Activated CD4-positive, alpha-beta T cell treated with anti-CD3 and anti-CD28 coated beads, Interleukin-2, amount 10 ng/mL, durations not matched to agents 7 days and 5 days (primary cell): ENCODE measurements at regions not wholly inside any gene's neighbourhood (a gene's known extent, or its start where the extent isn't known, plus 50 kb on each side); places are given as distances from the start of the nearest gene placed in this dataset.

ENCODE experiments used
- CTCF ChIA-PET: fragments of 350-600 bp; sonication (Branson Sonifier 250); formaldehyde crosslinking; loops from one replicate; lab custom pipeline; 2021; ENCODE audit warnings: antibody characterized with exemption; lab: Charles Lee
- POLR2A ChIA-PET: fragments of 350-600 bp; sonication (Branson Sonifier 250); formaldehyde crosslinking; loops from one replicate; lab custom pipeline; 2021; ENCODE audit warnings: antibody characterized with exemption; lab: Charles Lee
- DNase-seq: peaks from one replicate; pipeline ENCODE4 v3.0.0-alpha.2; 2020
- H3K27ac Mint-ChIP-seq: one replicate; pipeline ENCODE4 v1.8.0; 2021; ENCODE audit warnings: mild to moderate bottlenecking, moderate library complexity, mixed read lengths
- H3K27me3 Mint-ChIP-seq: one replicate; pipeline ENCODE4 v1.8.0; 2021; ENCODE audit warnings: mixed read lengths
- H3K36me3 Mint-ChIP-seq: one replicate; pipeline ENCODE4 v1.8.0; 2021; ENCODE audit warnings: low read depth, mixed read lengths
- H3K4me1 Mint-ChIP-seq: one replicate; pipeline ENCODE4 v1.8.0; 2021; ENCODE audit warnings: mixed read lengths
- H3K4me3 Mint-ChIP-seq: one replicate; pipeline ENCODE4 v1.8.0; 2021; ENCODE audit warnings: mild to moderate bottlenecking, moderate library complexity, mixed read lengths
- H3K9me3 Mint-ChIP-seq: one replicate; pipeline ENCODE4 v1.8.0; 2021; ENCODE audit warnings: mixed read lengths

DNA sequence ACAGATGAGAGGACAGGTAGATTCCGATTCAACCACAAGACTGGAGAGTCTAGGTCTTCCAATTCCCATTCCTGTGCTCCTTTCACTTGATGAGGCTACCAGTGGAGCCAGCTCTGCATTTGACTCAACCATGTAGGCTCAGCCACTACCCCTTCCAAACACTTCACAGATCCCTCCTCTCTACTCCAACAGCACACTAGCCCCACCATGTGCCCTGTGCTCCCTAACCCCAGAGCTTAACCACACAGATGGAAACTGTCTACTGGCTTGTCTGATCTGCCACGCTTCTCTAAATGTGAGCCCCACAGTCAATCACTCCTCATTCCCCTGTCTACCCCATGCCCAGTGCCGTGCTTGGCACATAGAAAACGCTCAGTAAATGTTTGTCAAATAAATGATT lies 508.2 kb downstream of the CDK5RAP2 start:
- Mint-ChIP-seq H3K4me3 (no peak overlapping the region), H3K36me3 (no peaks in the 10 kb centered on the region), H3K4me1 (no peaks in the 10 kb centered on the region), H3K9me3 (no peaks in the 10 kb centered on the region), H3K27me3 (no peaks in the 10 kb centered on the region), H3K27ac (no peak overlapping the region)
- no peak for DNase-seq
- ChIA-PET POLR2A (no interaction called here), CTCF (no interaction called here)

GRCh38 chr9:120066315-120066714 lies 513.7 kb downstream of the CDK5RAP2 start:
- H3K4me1 Mint-ChIP-seq: no peaks in the 10 kb centered on the region
- no peaks in the 10 kb centered on the region for H3K36me3 Mint-ChIP-seq
- H3K9me3 Mint-ChIP-seq: no peaks in the 10 kb centered on the region
- H3K4me3 Mint-ChIP-seq: no peak overlapping the region
- ChIA-PET POLR2A (no interaction called here), CTCF (no interaction called here)
- no peak for DNase-seq
- no peaks in the 10 kb centered on the region for H3K27me3 Mint-ChIP-seq
- no peak overlapping the region for H3K27ac Mint-ChIP-seq

DNA sequence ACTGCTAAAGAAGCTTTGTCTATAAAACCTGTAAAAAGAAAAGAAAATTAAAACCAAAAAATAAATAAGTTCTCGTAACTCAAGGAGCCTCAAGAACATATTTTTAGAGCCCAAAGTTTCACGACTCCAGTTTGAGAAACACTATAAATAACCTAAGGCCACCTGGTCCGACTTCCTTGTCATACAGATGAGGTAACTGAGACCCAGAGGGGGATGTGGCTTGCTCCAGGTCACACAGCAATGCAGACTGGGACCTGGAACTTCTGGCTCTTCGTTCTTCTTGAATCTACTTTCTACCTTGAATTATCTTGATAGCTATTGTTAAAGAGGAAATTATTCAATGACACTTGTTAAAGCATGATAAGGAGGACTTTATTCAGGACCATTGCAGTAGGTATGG lies 514.8 kb downstream of the CDK5RAP2 start:
- ChIA-PET POLR2A (no interaction called here), CTCF (interaction anchor here (0.7 kb wide), 1 partner anchor 17 kb away, joined by 3 read pairs; no protein-coding TSS in a partner anchor)
- Mint-ChIP-seq H3K36me3 (no peaks in the 10 kb centered on the region), H3K4me3 (no peak overlapping the region), H3K27ac (no peak overlapping the region), H3K9me3 (no peaks in the 10 kb centered on the region), H3K27me3 (no peaks in the 10 kb centered on the region), H3K4me1 (no peaks in the 10 kb centered on the region)
- DNase-seq: no peak

GRCh38 chr9:120045011-120045410 lies 535.0 kb downstream of the CDK5RAP2 start:
- Mint-ChIP-seq H3K36me3 (no peaks in the 10 kb centered on the region), H3K27ac (no peak overlapping the region), H3K4me1 (no peaks in the 10 kb centered on the region), H3K27me3 (no peaks in the 10 kb centered on the region), H3K9me3 (no peaks in the 10 kb centered on the region), H3K4me3 (no peak overlapping the region)
- POLR2A ChIA-PET: no interaction called here
- CTCF ChIA-PET: no interaction called here
- DNase-seq: no peak

- no peaks in the 10 kb centered on the region for H3K4me1 Mint-ChIP-seq
- POLR2A ChIA-PET: no interaction called here
- no peak overlapping the region for H3K4me3 Mint-ChIP-seq
- H3K9me3 Mint-ChIP-seq: no peaks in the 10 kb centered on the region
- DNase-seq: no peak
- H3K27ac Mint-ChIP-seq: no peak overlapping the region
- no peaks in the 10 kb centered on the region for H3K27me3 Mint-ChIP-seq
- no peaks in the 10 kb centered on the region for H3K36me3 Mint-ChIP-seq
- CTCF ChIA-PET: no interaction called here
Observed at GRCh38 chr9:120043448-120043847, 536.5 kb downstream of the CDK5RAP2 start.

DNA sequence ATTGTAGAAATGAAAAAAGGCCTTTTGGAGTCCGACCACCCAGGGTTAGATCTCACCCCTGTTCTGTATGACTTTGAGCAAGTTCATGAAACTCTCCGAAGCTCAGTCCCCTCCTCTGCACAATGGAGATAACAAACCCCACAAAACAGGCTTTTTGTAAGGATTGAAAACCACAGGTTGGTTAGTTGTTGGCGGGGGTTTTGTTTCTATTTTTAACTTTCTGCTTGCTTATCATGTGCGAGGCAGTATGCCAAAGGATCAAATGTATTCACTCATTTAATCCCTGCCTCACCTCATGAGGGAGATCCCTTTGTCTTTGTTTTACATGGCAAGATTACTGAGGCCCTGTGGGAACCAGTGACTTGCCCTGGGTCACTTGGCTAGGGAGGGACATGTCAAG lies 539.1 kb downstream of the CDK5RAP2 start:
- Mint-ChIP-seq H3K27me3 (no peaks in the 10 kb centered on the region), H3K4me3 (no peak overlapping the region), H3K36me3 (no peaks in the 10 kb centered on the region), H3K27ac (no peak overlapping the region), H3K9me3 (no peaks in the 10 kb centered on the region), H3K4me1 (no peaks in the 10 kb centered on the region)
- CTCF ChIA-PET: no interaction called here
- DNase-seq: no peak
- POLR2A ChIA-PET: no interaction called here

GRCh38 chr9:120038342-120038741 lies 541.6 kb downstream of the CDK5RAP2 start:
- no peak for DNase-seq
- no peaks in the 10 kb centered on the region for H3K27me3 Mint-ChIP-seq
- H3K4me3 Mint-ChIP-seq: no peak overlapping the region
- no peaks in the 10 kb centered on the region for H3K4me1 Mint-ChIP-seq
- peaks cover 2% of the 10 kb centered on the region for H3K9me3 Mint-ChIP-seq
- POLR2A ChIA-PET: no interaction called here
- H3K36me3 Mint-ChIP-seq: no peaks in the 10 kb centered on the region
- no peak overlapping the region for H3K27ac Mint-ChIP-seq
- CTCF ChIA-PET: interaction anchor here (1.5 kb wide), 1 partner anchor 9 kb away, joined by 3 read pairs; no protein-coding TSS in a partner anchor

DNA sequence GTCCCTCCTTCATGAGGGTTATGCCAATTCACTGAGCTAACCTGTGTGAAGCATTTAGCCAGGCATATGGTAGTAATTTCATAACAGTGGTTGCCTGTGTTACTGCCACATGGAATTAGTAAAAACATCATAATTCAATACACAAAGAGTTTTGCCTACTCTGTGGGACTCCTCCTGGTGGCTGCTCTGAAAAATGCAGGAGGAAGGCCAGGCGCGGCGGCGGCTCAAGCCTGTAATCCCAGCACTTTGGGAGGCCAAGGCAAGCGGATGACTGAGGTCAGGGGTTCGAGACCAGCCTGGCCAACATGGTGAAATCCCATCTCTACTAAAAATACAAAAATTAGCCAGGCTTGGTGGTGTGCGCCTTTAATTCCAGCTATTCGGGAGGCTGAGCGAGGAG lies 547.3 kb downstream of the CDK5RAP2 start:
- DNase-seq: no peak
- Mint-ChIP-seq H3K27me3 (no peaks in the 10 kb centered on the region), H3K36me3 (no peaks in the 10 kb centered on the region), H3K4me3 (no peak overlapping the region), H3K9me3 (peaks cover 2% of the 10 kb centered on the region), H3K4me1 (no peaks in the 10 kb centered on the region), H3K27ac (no peak overlapping the region)
- ChIA-PET CTCF (no interaction called here), POLR2A (no interaction called here)

- no peak overlapping the region for H3K4me3 Mint-ChIP-seq
- ChIA-PET POLR2A (no interaction called here), CTCF (no interaction called here)
- no peak for DNase-seq
- peaks cover 2% of the 10 kb centered on the region for H3K9me3 Mint-ChIP-seq
- no peaks in the 10 kb centered on the region for H3K36me3 Mint-ChIP-seq
- no peaks in the 10 kb centered on the region for H3K4me1 Mint-ChIP-seq
- H3K27ac Mint-ChIP-seq: no peak overlapping the region
- H3K27me3 Mint-ChIP-seq: no peaks in the 10 kb centered on the region
Observed at GRCh38 chr9:120030847-120031246, 549.1 kb downstream of the CDK5RAP2 start.

DNA sequence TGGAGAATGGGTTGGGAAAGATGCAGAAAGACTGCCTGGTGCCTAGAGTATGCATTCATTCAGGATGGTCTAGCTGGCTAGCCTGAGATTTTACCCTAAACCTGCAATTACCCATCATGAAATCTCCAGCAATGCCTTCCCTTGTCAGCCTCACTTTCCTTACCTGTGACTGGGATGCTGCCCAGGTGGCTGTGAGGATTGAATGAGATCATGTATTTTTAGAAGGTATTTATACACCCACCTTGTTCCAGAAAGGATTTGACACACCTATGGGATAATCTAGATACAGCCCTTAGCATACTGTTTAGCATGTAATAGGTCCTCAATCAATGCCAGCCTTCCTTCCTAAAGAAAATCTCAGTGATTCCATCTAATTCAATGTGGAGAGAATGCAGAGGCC lies 561.4 kb downstream of the CDK5RAP2 start:
- ChIA-PET CTCF (no interaction called here), POLR2A (no interaction called here)
- Mint-ChIP-seq H3K4me1 (no peaks in the 10 kb centered on the region), H3K27ac (no peak overlapping the region), H3K27me3 (no peaks in the 10 kb centered on the region), H3K9me3 (no peaks in the 10 kb centered on the region), H3K36me3 (no peaks in the 10 kb centered on the region), H3K4me3 (no peak overlapping the region)
- no peak for DNase-seq

GRCh38 chr9:120018037-120018436 lies 561.9 kb downstream of the CDK5RAP2 start:
- no peak overlapping the region for H3K4me3 Mint-ChIP-seq
- H3K27me3 Mint-ChIP-seq: no peaks in the 10 kb centered on the region
- POLR2A ChIA-PET: no interaction called here
- no peak overlapping the region for H3K27ac Mint-ChIP-seq
- CTCF ChIA-PET: no interaction called here
- no peaks in the 10 kb centered on the region for H3K36me3 Mint-ChIP-seq
- H3K4me1 Mint-ChIP-seq: no peaks in the 10 kb centered on the region
- DNase-seq: no peak
- H3K9me3 Mint-ChIP-seq: no peaks in the 10 kb centered on the region

DNA sequence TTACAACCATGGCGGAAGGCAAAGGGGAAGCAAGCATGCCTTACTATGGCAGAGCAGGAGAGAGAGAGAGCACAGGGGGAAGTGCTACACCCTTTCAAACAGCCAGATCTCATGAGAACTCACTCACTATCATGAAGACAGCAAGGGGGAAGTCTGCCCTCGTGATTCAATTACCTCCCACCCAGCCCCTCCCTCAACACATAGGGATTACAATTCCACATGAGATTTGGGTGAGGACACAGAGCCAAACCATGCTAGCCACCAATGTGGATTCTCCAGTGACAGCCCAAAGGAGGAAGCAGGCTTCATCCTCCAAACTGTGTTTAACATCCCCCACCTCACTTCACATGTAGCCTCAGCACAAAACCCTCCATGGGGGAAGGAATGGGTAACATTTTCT lies 563.7 kb downstream of the CDK5RAP2 start:
- no peak overlapping the region for H3K4me3 Mint-ChIP-seq
- no peaks in the 10 kb centered on the region for H3K27me3 Mint-ChIP-seq
- H3K36me3 Mint-ChIP-seq: no peaks in the 10 kb centered on the region
- H3K9me3 Mint-ChIP-seq: no peaks in the 10 kb centered on the region
- CTCF ChIA-PET: no interaction called here
- no peaks in the 10 kb centered on the region for H3K4me1 Mint-ChIP-seq
- POLR2A ChIA-PET: no interaction called here
- no peak for DNase-seq
- no peak overlapping the region for H3K27ac Mint-ChIP-seq

DNA sequence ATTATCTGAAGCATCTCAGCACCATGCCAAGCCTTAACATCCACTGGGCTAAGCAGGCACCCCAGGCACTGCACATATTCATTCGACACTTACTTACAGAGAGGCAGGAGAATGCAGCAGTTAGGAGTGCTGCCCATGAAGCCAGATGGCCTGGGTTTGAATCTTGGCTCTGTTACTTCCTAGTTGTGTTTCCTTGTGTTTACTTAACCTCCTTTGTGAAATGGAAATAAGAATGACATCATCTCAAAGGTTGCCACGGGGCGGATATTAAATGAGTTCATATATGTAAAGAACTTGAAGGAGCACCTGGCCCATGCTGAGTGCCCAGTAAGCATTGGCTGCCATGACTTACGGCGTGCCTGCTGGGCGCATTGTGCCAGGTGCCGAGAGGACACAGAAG lies 565.2 kb downstream of the CDK5RAP2 start:
- Mint-ChIP-seq H3K36me3 (no peaks in the 10 kb centered on the region), H3K9me3 (no peaks in the 10 kb centered on the region), H3K4me3 (no peak overlapping the region), H3K27ac (no peak overlapping the region), H3K4me1 (no peaks in the 10 kb centered on the region), H3K27me3 (no peaks in the 10 kb centered on the region)
- DNase-seq: no peak
- POLR2A ChIA-PET: no interaction called here
- CTCF ChIA-PET: no interaction called here

GRCh38 chr9:120009856-120010255 lies 570.1 kb downstream of the CDK5RAP2 start:
- ChIA-PET CTCF (no interaction called here), POLR2A (no interaction called here)
- no peak overlapping the region for H3K4me3 Mint-ChIP-seq
- no peaks in the 10 kb centered on the region for H3K9me3 Mint-ChIP-seq
- H3K27me3 Mint-ChIP-seq: no peaks in the 10 kb centered on the region
- DNase-seq: no peak
- H3K36me3 Mint-ChIP-seq: no peaks in the 10 kb centered on the region
- no peaks in the 10 kb centered on the region for H3K4me1 Mint-ChIP-seq
- no peak overlapping the region for H3K27ac Mint-ChIP-seq
